GM12878 (cell line): ENCODE measurements at regions not wholly inside any gene's neighbourhood (a gene's known extent, or its start where the extent isn't known, plus 50 kb on each side); places are given as distances from the start of the nearest gene placed in this dataset.

Experiments
- ATAC-seq: fragments of 200-7000 bp; cut with Tn5 transposase; 3 replicates; pipeline ENCODE4 v1.9.1; 2020; ENCODE audit warnings: mild to moderate bottlenecking, moderate library complexity
- BruUV-seq: library from RNA; stranded (reverse); fragments of 400-500 nt; replicated peaks from 2 replicates; lab custom pipeline; 2021; lab: Mats Ljungman, UMichigan
- CTCF ChIA-PET: fragments of 300-600 bp; sonication (Branson Sonifier 250); formaldehyde crosslinking; extraction: SDS; loops from one replicate; lab custom pipeline; 2021; ENCODE audit warnings: inconsistent platforms; lab: Yijun Ruan, JAX
- POLR2A ChIA-PET: fragments of 350-600 bp; formaldehyde crosslinking; extraction: SDS; loops from one replicate; lab custom pipeline; 2021; ENCODE audit warnings: inconsistent platforms; lab: Charles Lee
- RAD21 ChIA-PET: fragments of 300-600 bp; sonication (Branson Sonifier 250); formaldehyde crosslinking; loops from one replicate; lab custom pipeline; 2023; ENCODE audit warnings: antibody characterized with exemption; ENCODE audit not compliant: unreplicated experiment; lab: Charles Lee
- SMC1A ChIA-PET: fragments of 300-600 bp; sonication (Branson Sonifier 250); formaldehyde crosslinking; loops from one replicate; lab custom pipeline; 2023; ENCODE audit not compliant: unreplicated experiment, uncharacterized antibody; lab: Charles Lee
- DNase-seq: peaks from one replicate; pipeline ENCODE4 v3.0.0-alpha.2; 2011; ENCODE audit warnings: low read depth, low spot score
- FAIRE-seq: peaks from 3 replicates; lab custom pipeline; 2011; peaks lifted over from hg19 to GRCh38; lab: Jason Lieb, UNC
- H2AFZ ChIP-seq: 2 replicates; pipeline ENCODE4 v1.6.0; 2011; ENCODE audit warnings: low read depth, low read length, control low read depth; ENCODE audit not compliant: control insufficient read depth
- H3K27ac ChIP-seq: 2 replicates; pipeline ENCODE4 v1.5.1; 2011; ENCODE audit warnings: control low read depth; ENCODE audit not compliant: control insufficient read depth, insufficient read depth
- H3K27me3 ChIP-seq, 2 experiments: replicated peaks in 1 of 2; 2 replicates each; pipeline versions ENCODE4 v1.6.0 to v1.6.1; 2011; ENCODE audit warnings: low read length in 1 of 2; ENCODE audit not compliant: control insufficient read depth in 2 of 2, insufficient read depth in 2 of 2
- H3K36me3 ChIP-seq, 2 experiments: 2 replicates each; pipeline ENCODE4 v1.5.1; 2011; ENCODE audit warnings: low read length in 1 of 2; ENCODE audit not compliant: control insufficient read depth in 2 of 2, insufficient read depth in 2 of 2
- H3K4me1 ChIP-seq: 2 replicates; pipeline ENCODE4 v1.6.1; 2011; ENCODE audit warnings: mild to moderate bottlenecking, low read length, moderate library complexity, mixed read lengths; ENCODE audit not compliant: control insufficient read depth, insufficient read depth
- H3K4me2 ChIP-seq: 2 replicates; pipeline ENCODE4 v1.6.0; 2011; ENCODE audit warnings: control low read depth; ENCODE audit not compliant: control insufficient read depth, insufficient read depth
- H3K4me3 ChIP-seq: fragments of 200-600 bp; sonication (generic); 2 replicates; pipeline ENCODE4 v1.5.1; 2016
- H3K79me2 ChIP-seq: 2 replicates; pipeline ENCODE4 v1.6.0; 2011; ENCODE audit warnings: low read length; ENCODE audit not compliant: control insufficient read depth, insufficient read depth
- H3K9ac ChIP-seq: 2 replicates; pipeline ENCODE4 v1.8.0; 2011; ENCODE audit warnings: low read length, control low read depth, mixed read lengths; ENCODE audit not compliant: control insufficient read depth, insufficient read depth
- H3K9me3 ChIP-seq: replicated peaks from 3 replicates; pipeline ENCODE4 v1.5.1; 2011; ENCODE audit warnings: mild to moderate bottlenecking, low read length; ENCODE audit not compliant: control insufficient read depth, insufficient read depth
- H4K20me1 ChIP-seq: 2 replicates; pipeline ENCODE4 v1.6.0; 2011; ENCODE audit not compliant: control insufficient read depth, insufficient read depth
- ATF2 ChIP-seq: IDR thresholded peaks from 2 replicates; pipeline ENCODE4 v1.6.1; 2012; ENCODE audit warnings: low read length, inconsistent platforms
- BCL11A ChIP-seq: IDR thresholded peaks from 2 replicates; pipeline ENCODE4 v1.6.1; 2011; ENCODE audit warnings: low read depth, low read length
- BHLHE40 ChIP-seq, 2 experiments: fragments of 450-650 bp in 1 of 2; IDR thresholded peaks; 2 replicates each; pipeline ENCODE4 v1.6.1; 2011 to 2017; ENCODE audit warnings: low read depth in 2 of 2, borderline replicate concordance in 1 of 2, improper control_type of control experiment in 1 of 2, low read length in 1 of 2, mild to moderate bottlenecking in 1 of 2
- CBFB ChIP-seq: IDR thresholded peaks from 2 replicates; pipeline ENCODE4 v1.6.1; 2016; ENCODE audit warnings: antibody characterized with exemption, low read depth
- E2F8 ChIP-seq: fragments of 450-650 bp; IDR thresholded peaks from 2 replicates; pipeline ENCODE4 v1.6.1; 2018; ENCODE audit warnings: mild to moderate bottlenecking, low read depth, moderate library complexity; ENCODE audit not compliant: partially characterized antibody
- EZH2 ChIP-seq: IDR thresholded peaks from 2 replicates; pipeline ENCODE4 v1.6.1; 2012; ENCODE audit warnings: low read depth, mild to moderate bottlenecking, control low read depth, inconsistent platforms, low read length, borderline replicate concordance; ENCODE audit not compliant: control insufficient read depth
- HCFC1 ChIP-seq: fragments of 150-350 bp; IDR thresholded peaks from 2 replicates; pipeline ENCODE4 v1.6.1; 2014; ENCODE audit warnings: low read length
- HSF1 ChIP-seq: fragments of 150-350 bp; IDR thresholded peaks from 2 replicates; pipeline ENCODE4 v1.6.1; 2014; ENCODE audit warnings: mild to moderate bottlenecking, low read depth, low read length
- KDM1A ChIP-seq: fragments of 200-600 bp; sonication (generic); IDR thresholded peaks from 2 replicates; pipeline ENCODE4 v1.6.1; 2016; ENCODE audit warnings: borderline replicate concordance
- SMARCA5 ChIP-seq: fragments of 450-650 bp; IDR thresholded peaks from 2 replicates; pipeline ENCODE4 v1.6.1; 2017; ENCODE audit warnings: mild to moderate bottlenecking
- SREBF2 ChIP-seq: IDR thresholded peaks from 2 replicates; pipeline ENCODE4 v1.6.1; 2012; ENCODE audit warnings: mild to moderate bottlenecking, low read length
- STAT3 ChIP-seq: IDR thresholded peaks from 2 replicates; pipeline ENCODE4 v1.6.1; 2011; ENCODE audit warnings: low read depth, low read length, improper control_type of control experiment
- SUPT20H ChIP-seq: IDR thresholded peaks from 2 replicates; pipeline ENCODE4 v1.6.1; 2011; ENCODE audit warnings: low read depth, mild to moderate bottlenecking, low read length, moderate library complexity, borderline replicate concordance; ENCODE audit not compliant: control insufficient read depth
- TAF1 ChIP-seq: IDR thresholded peaks from 2 replicates; pipeline ENCODE4 v1.6.1; 2011; ENCODE audit warnings: mild to moderate bottlenecking, low read depth, low read length, borderline replicate concordance
- TARDBP ChIP-seq: IDR thresholded peaks from 2 replicates; pipeline ENCODE4 v1.6.1; 2016; ENCODE audit warnings: borderline replicate concordance
- USF2 ChIP-seq: IDR thresholded peaks from 2 replicates; pipeline ENCODE4 v1.6.1; 2011; ENCODE audit warnings: low read depth, low read length, improper control_type of control experiment, borderline replicate concordance
- YY1 ChIP-seq: IDR thresholded peaks from 2 replicates; pipeline ENCODE4 v1.6.1; 2011; ENCODE audit warnings: low read depth, mild to moderate bottlenecking, low read length
- ZNF217 ChIP-seq: fragments of 450-650 bp; IDR thresholded peaks from 2 replicates; pipeline ENCODE4 v1.6.1; 2017; ENCODE audit warnings: antibody characterized with exemption, mild to moderate bottlenecking
- ZSCAN29 ChIP-seq: fragments of 450-650 bp; IDR thresholded peaks from 2 replicates; pipeline ENCODE4 v1.6.1; 2017; ENCODE audit warnings: mild to moderate bottlenecking, moderate library complexity
- ZZZ3 ChIP-seq: IDR thresholded peaks from 2 replicates; pipeline ENCODE4 v1.6.1; 2011; ENCODE audit warnings: low read depth; ENCODE audit not compliant: control insufficient read depth, insufficient read length
- WGBS: methylation state at CpG from one replicate; pipeline ENCODE4 v1.1.6; 2016; ENCODE audit warnings: low lambda C conversion rate; ENCODE audit not compliant: insufficient replicate concordance, insufficient coverage; ENCODE audit errors: missing lambda C conversion rate; 5-methylcytosine and 5-hydroxymethylcytosine counted together
- in situ Hi-C: fragments of 300-500 bp; cut with MboI; formaldehyde crosslinking; loops from 9 replicates; pipeline ENCODE4 v1.14.3; 2018; ENCODE audit warnings: mixed read lengths
- intact Hi-C: fragments of 100-400 bp; cut with micrococcal nuclease; formaldehyde crosslinking; loops from one replicate; pipeline ENCODE4 v1.14.2; 2022; ENCODE audit not compliant: unreplicated experiment

- TF ChIP-seq HSF1: no peak
- no peak for TF ChIP-seq BHLHE40 (IDR thresholded peaks at IDR 0.05; ENCODE audit: borderline replicate concordance in 1 of 2, low read depth in 2 of 2, low read length in 1 of 2)
- TF ChIP-seq SMARCA5: no peak
- TF ChIP-seq BCL11A: no peak
These were observed 149.5 kb downstream of the MEX3B start (continued) for GRCh38 chr15:81896356-81896755.

GRCh38 chr15:81895723-81896122 is 150.1 kb downstream of the MEX3B start:
- Histone ChIP-seq H3K27ac (no peak overlapping the region), H3K4me3 (no peak overlapping the region), H3K9ac (no peak overlapping the region), H3K79me2 (no peaks in the 10 kb centered on the region), H3K27me3 (no peaks in the 10 kb centered on the region), H3K36me3 (no peaks in the 10 kb centered on the region), H4K20me1 (no peaks in the 10 kb centered on the region), H2AFZ (no peak overlapping the region), H3K9me3 (no peaks in the 10 kb centered on the region), H3K4me2 (no peak overlapping the region), H3K4me1 (no peaks in the 10 kb centered on the region)
- in situ Hi-C loops: no loop called here
- 3% methylated on average over 2 of the region's 2 CpGs for WGBS
- ChIA-PET CTCF (no interaction called here), POLR2A (no interaction called here), RAD21 (no interaction called here), SMC1A (no interaction called here)
- intact Hi-C loops: no loop called here
- no peak for DNase-seq
- no peak for ATAC-seq
- BruUV-seq: no TSS peak
- FAIRE-seq: no peak
- no peak for TF ChIP-seq SREBF2
- no peak for TF ChIP-seq USF2
- TF ChIP-seq CBFB: no peak
- no peak for TF ChIP-seq KDM1A
- no peak for TF ChIP-seq E2F8
- TF ChIP-seq SUPT20H: no peak
- TF ChIP-seq TARDBP: no peak
- no peak for TF ChIP-seq EZH2
- no peak for TF ChIP-seq TAF1
- no peak for TF ChIP-seq ZSCAN29
- no peak for TF ChIP-seq ZNF217
- no peak for TF ChIP-seq HCFC1
- no peak for TF ChIP-seq YY1
- no peak for TF ChIP-seq STAT3
- TF ChIP-seq ATF2: no peak
- no peak for TF ChIP-seq ZZZ3
